ENCODE measurements at regions not wholly inside any gene's neighbourhood (a gene's known extent, or its start where the extent isn't known, plus 50 kb on each side); places are given as distances from the start of the nearest gene placed in this dataset.
"Not testable (repeated sequence)": the region's sequence is repeated elsewhere in the genome, so short reads cannot be mapped to it uniquely, and the experiment has no call there.

GRCh38 chr10:57551774-57552173 is 715.9 kb downstream of the IPMK start:
- not testable (repeated sequence) for TF ChIP-seq CTCF (conservative IDR thresholded peaks at IDR 0.05; ENCODE audit: low read depth in 2 of 2); EZH2 (IDR thresholded peaks at IDR 0.05; ENCODE audit: low read depth, unreplicated experiment); CREB1 (CRISPR knock-in tag; IDR thresholded peaks at IDR 0.05; ENCODE audit: low read depth); EZH2phosphoT487 (IDR thresholded peaks at IDR 0.05; ENCODE audit: unreplicated experiment); POLR2AphosphoS5 (IDR thresholded peaks at IDR 0.05; ENCODE audit: low read depth); STAT1 (IDR thresholded peaks at IDR 0.05; ENCODE audit: unreplicated experiment); ZNF114 (CRISPR knock-in tag; IDR thresholded peaks at IDR 0.05)
- TF ChIP-seq, protein P1, sequence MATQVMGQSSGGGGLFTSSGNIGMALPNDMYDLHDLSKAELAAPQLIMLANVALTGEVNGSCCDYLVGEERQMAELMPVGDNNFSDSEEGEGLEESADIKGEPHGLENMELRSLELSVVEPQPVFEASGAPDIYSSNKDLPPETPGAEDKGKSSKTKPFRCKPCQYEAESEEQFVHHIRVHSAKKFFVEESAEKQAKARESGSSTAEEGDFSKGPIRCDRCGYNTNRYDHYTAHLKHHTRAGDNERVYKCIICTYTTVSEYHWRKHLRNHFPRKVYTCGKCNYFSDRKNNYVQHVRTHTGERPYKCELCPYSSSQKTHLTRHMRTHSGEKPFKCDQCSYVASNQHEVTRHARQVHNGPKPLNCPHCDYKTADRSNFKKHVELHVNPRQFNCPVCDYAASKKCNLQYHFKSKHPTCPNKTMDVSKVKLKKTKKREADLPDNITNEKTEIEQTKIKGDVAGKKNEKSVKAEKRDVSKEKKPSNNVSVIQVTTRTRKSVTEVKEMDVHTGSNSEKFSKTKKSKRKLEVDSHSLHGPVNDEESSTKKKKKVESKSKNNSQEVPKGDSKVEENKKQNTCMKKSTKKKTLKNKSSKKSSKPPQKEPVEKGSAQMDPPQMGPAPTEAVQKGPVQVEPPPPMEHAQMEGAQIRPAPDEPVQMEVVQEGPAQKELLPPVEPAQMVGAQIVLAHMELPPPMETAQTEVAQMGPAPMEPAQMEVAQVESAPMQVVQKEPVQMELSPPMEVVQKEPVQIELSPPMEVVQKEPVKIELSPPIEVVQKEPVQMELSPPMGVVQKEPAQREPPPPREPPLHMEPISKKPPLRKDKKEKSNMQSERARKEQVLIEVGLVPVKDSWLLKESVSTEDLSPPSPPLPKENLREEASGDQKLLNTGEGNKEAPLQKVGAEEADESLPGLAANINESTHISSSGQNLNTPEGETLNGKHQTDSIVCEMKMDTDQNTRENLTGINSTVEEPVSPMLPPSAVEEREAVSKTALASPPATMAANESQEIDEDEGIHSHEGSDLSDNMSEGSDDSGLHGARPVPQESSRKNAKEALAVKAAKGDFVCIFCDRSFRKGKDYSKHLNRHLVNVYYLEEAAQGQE (IDR thresholded peaks at IDR 0.05; ENCODE audit: unreplicated experiment): not testable (repeated sequence)
